ENCODE measurements at regions not wholly inside any gene's neighbourhood (a gene's known extent, or its start where the extent isn't known, plus 50 kb on each side); places are given as distances from the start of the nearest gene placed in this dataset.
"Not testable (repeated sequence)": the region's sequence is repeated elsewhere in the genome, so short reads cannot be mapped to it uniquely, and the experiment has no call there.

DNA sequence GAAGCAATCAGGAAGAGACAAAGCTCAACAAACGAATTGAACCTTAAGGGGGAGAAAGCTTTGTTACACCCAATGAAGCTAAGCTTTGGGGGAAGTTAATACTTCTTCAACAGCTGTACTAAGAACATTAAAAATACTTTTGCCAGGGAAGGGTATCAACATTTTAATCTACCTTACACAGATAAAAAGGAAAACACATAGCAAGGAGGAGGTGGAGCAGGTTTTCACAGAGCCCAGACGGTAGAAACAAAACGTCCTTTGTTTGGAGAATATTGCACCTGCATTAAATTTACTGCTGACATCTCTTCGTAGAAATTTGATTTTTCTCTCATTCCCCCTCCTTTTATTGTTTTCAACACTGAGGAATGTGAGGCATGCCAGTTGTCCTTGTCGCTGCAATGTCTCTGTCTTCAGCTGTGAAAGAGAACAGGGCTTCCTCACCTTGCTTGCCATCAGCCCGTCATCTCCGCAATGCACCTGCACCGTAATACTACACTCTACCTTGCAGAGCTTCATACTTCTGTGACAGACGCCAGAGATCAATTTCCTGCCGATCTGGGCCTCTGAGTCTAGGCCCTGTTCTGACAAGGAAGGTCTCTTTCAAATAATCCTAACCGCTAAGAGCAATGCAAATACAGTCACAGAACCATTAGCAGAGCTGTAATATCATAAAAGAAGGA lies 270.8 kb downstream of the SPRY2 start:
- no peak for DNase-seq

DNA sequence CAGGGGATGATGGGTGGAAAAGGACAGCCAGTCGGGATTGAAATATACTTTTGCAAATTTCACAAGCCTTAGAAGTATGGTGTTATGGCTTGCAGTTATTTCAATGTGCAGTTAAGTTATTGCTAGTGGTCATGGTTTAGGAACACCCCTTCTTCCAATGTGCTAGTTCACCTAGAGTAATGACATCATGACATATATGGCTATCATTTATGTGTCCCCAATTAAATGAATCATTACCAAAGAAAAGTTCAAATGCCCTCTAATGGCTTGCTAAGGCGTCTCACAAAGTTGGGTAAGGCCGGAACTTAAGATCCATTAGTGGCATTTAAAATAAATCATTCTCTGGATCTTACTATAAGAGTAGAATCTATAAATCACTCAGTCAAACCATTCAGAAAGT lies 271.6 kb downstream of the SPRY2 start:
- no peak for DNase-seq

DNA sequence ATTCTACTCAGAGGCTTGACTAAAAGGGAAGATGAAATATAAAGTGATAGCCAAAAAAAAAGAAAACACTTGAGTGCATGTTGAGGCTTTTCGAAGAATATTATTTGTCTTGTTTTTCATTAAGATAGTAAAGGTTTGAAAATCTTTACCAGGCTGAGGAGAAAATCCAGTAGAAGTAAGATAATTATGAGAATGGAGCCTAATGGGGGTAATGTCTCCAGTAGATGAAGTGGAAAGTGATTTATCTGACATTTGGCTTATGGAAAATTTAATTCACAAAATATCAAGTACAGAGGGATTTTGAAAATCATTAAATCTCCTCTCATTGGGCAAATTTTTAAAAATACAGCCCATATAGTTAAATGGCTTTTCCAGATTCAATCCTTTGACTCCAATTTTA lies 274.9 kb downstream of the SPRY2 start:
- DNase-seq, result no peak

DNA sequence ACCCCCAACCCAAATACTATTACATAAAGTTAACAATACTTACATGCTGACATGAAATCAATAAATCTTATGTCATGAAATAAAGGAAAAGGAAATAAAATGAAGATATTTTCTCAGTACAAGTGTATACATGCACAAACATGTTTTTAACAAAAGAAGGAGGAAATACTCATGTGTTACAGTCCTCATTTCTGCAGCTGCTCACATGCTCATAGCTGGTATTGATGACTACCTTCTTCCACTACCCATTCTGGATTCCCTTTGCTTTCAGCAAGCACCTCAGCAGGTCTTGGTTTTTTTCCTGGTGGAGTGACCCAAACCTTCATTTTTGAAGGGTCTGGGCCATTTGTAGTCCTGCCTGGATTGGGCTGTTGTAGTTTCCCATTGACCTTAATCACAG lies 278.5 kb downstream of the SPRY2 start:
- not testable (repeated sequence) for DNase-seq

DNA sequence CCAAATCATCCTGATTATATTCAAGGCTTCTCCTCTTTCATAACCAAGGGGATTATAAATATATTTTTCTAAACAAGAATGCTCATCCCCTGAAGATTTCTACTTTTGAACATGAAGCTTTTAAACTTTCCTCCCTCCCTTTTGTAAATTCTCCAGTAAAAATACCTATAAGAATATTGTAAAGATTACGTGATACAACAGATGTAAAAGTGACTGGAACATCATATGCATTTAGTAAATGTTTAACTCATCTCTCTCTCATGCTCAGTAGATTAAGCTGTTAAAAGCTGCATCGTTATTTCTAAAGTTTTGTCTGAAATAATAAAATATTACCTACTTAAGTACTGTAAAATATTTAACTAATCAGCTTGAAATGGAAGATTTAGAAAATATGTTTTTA lies 281.1 kb downstream of the SPRY2 start:
- no peak for DNase-seq

DNA sequence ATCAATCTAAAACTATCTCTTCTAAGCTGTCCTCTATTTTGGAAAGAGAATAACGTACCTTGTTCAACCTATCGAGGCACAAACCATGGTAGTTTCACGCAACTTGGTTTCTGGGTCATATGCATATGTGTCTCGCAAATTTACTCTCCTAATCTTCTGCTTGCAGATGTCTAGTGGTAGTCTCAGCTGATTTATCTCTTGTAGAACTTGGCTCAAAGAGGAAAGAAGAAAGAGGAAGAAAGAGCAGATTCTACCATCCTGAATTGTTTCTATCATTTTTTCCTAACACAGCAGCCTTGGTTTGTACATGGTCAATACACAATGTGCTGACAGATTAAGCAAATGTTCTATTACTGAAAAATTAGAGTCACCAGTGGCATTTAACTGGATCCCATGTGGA lies 282.3 kb downstream of the SPRY2 start:
- no peak for DNase-seq

DNA sequence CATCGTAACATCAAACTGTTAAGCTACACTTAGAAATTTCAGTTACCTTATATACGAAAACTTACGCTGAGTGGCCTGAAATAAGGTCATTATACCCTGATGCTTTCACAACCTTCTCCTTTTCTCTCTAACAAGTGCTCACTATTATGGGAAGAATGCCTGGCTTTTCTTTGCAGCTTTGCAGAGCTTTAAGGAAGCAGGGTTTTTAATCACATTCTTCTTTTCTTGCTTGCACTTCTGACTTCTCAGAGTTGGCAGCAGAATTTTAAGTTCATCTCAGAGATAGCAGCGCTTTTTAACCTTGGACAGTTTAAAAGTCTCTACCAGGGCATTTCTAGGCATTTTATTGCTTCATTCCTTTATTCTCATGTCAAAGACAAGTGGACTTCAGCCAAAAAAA lies 285.1 kb downstream of the SPRY2 start:
- no peak for DNase-seq

DNA sequence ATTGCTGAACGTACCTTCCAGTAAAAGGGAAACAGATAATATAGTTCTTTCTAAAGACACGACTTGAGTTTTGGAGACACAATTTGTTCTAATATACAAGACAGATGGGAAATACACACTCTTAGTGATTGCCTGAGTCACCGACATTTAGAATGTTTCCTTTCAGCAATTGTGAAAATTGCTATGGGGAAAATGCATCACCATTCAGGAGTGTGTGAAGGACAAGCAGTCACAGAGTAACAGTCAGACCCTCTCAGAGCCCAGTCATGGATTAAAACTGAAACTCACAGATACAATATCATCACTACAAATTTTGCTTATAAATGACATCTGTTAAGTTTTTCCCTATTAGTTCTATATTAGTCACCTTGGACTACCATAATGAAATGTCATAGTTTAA lies 286.1 kb downstream of the SPRY2 start:
- DNase-seq, result no peak

DNA sequence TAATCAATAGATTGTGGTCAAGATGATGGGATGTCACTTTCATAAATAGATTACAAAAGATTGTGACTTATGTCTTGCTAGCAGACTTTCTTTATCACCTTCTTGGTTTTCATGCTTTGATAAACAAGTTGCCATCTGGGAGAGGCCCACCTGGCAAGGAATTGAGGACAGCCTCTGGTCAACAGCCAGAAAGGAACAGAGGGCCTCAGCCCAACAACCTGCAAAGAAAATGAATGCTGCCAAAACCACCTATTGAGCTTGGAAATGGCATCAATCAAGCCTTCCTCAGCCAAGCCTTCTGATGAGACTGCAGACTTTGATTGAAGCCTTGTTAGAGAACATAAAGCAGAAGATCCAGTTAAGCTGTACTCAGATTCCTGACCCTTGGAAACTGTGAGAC lies 288.6 kb downstream of the SPRY2 start:
- no peak for DNase-seq

DNA sequence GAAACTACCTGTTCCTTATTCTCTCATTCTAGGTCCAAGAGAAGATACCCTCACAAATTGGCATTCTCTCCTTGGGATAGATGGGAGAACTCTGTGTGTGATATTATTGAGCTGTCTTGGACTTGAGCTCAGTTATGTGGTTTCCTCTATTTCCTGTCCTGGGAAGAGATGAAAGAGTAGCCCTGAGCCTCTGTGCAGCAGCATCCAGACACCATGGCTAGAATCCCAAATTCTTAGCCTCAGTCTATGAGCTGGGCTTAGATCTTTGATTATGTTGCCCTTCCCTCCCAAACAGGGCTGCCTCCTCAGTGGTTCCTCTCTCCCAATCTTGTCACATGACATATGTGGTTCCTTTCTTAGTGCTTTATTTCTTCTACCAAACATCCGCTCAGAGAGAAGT lies 290.7 kb downstream of the SPRY2 start:
- DNase-seq, result no peak

DNA sequence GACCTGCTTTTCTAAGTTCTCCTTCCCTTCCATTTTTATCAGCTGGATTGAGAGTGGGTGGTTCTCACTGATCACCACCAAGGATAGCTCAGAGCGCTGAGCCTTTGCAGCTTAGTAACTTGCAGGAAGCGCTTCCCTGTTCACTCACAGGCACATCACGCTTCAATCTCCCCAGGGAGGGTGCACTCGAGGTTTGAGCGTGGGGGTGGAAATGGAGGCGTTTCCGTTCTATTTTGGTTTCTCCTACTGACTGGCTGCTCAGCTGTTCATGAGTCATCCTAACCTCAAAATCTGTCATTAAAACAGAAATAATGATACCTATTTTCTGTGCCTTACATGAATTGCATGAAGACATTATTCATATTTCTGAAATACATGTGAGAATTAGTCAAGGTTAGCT lies 292.1 kb downstream of the SPRY2 start:
- DNase-seq, result peak; percentile 31

DNA sequence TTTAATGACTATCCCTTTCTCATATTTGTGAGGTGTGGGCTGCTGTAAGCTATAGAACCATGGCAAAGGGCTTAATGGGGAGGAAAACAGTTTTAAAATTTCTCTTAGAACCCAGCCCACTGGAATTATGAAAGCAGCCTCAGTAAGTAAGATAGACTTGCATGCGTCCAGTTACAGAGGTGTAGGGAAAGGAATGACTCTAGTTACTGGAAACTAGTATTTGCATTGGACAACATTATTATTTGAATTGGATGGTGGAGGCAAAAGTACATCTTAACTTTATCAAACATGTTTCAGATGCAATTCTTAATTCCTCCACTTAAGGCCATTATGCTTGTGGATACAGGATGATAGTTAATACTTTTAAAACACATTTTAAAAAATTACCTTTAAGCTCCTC lies 292.9 kb downstream of the SPRY2 start:
- DNase-seq, result no peak

DNA sequence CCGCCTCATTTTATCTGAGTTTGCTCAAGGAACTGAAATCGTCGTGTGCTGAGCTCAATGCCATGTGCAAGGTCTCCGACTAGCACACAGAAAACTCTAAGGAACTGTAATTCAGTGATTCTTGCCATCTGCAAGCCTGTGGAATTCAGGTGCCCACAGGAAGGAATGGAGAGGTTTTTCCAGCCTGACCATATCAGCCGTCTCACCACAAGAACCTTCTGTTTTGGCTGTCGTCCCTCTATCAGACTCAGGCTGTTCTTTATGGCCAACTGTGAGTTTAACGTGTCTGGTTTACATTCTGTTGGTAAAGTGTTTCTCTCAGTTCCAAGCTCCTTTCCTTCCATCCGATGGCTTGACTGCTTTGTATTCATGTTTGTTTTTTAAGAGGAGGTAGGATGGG lies 293.5 kb downstream of the SPRY2 start:
- no peak for DNase-seq

DNA sequence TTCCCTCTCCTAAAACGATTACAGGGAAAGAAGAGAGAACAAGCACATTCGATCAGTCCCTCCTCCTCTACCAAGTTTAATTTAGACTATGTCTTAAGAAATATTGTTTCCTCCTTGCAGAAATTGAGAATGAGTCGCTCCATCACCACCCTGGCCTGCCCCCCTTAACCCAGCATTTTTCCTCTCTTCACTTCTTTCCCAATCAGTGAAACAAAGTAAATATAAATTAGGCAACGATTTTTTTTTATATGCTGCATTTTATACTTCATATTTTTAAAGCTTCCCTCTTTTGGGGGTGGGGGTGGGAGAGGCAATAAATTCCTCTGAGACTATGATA lies 300.0 kb downstream of the SPRY2 start:
- DNase-seq, result no peak

DNA sequence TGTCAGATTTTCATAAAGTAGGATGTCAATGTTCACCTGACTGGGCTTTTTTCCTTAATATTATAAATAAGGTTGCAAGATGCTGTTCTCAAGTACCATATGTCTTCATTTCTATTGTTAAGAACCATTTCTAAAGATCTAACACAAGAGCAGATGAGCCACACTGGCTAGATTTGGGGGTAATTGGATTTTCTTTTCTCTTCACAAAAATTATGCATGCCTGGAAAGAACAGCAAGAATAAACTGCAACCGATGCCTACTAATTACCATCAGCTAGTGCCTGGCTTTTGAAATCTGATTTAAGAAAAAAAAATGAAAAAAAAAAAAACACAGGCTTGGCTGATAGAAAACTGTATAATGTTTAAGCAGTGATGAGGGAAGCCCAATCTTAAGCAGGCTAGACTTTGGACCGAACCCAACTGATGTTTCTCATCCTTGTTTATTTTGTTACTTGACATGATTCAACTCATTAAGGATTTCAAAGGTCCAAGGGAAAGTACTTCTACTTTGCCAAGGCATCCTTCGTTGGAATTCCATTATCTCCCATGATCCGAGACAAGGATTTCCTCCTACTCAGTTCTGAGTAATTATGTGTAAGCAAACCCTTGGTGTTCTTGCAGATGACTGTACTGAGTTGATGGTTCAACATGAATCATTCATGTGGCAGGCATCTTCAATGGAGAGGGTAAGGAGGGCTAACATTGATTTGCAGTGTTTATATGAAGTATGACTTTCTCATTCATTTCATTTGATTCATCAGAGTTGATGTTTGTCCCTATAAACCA lies 300.5 kb downstream of the SPRY2 start:
- no peak for DNase-seq

DNA sequence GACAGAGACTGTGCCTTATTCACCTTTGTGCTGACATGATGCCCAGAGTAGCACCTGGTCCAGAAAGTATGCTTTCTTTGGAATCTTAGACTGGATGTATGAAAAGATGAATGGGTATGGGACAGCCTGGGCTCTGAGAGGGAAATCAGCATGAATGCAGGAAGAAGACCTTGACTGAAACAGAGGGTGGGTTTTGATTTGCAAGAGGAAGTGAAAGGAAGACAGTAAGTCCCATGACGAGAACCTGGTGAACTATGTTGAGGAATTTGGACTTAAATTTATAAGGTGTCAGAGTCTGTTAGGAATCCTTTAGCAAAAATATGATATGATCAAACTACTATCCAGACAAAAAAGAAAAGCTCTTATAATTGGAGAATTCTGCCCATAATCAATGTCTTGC lies 301.9 kb downstream of the SPRY2 start:
- DNase-seq, result no peak

DNA sequence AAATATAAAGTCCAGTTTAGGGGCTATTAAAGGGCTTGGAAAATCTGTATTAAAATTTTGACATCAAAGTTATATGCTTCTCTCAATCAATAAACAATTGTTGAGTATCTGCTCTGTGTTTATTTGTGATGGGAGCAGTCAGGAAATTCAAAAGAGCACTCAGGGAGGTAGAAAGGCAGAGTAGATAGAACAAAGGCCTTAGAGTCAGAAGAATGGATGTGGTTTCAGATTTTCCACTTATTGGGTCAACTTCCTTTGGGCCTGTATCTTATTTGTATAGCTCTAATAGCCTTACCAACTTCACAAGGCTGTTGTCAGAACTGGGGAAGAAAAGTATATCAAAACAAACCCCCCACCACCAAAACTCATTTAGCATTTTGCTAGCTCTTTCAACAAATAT lies 302.6 kb downstream of the SPRY2 start:
- no peak for DNase-seq

DNA sequence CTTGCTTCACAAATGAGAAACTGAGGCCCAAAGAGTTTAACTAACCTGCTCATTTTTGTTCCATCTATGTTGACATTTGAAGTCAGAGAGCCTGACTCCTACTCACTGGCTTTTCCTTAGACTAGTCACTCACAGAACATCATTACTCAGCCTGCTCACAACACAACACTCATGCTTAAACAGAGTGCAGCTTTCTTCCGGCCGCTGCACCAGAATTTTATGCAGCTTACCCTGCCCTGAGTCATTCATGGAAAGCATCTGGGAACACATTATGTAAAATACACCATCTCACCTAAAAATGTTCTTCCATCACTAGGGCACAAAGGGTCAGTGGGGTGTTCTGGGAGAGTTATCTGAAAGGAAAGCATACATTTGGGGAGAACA lies 303.4 kb downstream of the SPRY2 start:
- no peak for DNase-seq

DNA sequence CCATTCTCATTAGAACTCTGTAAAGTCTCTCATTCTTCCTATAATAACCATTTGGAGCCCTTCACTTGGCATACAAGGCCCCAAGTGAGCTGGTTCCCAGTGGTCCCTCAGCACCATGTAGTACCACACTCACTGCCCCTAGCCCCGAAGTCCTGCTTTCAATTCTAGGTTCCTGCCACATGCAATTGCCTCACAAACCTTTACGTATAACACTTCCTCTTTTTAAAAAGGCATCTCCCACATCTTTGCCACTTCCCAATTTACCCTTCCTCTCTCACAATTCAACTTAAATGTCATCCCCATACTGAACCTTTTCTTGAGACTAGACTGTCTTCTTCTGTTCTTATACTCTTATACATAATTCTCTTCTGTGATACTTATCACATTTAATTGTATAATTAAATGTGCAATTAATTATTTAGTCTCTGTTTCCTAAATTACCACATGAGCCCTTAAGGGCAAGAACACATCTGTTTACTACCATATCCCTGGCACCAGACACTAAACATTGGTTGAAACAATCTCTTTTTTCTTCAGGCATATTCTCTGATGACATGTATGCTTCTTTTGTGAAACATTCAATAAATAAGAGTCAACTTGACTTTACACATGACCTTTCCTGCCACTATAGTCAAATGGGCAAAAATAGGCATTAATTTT lies 304.0 kb downstream of the SPRY2 start:
- no peak for DNase-seq

DNA sequence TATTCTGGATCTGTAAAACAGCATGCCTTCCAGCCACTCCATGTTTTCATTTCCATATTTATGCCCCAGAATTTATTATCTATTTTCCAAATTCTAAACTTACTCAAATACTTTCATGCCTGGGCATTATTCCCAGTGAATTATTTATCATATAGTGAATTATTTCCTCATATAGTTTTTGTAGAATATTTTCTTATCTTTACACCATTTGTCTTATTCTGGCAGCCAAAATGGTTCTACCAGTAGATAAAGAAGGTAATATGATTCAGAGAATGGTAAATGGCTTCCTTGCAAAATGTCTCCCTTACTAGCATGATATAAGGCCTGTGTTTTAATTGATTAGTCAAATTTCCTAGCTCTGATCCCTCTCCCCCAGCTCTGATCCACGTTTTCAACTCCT lies 305.8 kb downstream of the SPRY2 start:
- DNase-seq, result no peak

DNA sequence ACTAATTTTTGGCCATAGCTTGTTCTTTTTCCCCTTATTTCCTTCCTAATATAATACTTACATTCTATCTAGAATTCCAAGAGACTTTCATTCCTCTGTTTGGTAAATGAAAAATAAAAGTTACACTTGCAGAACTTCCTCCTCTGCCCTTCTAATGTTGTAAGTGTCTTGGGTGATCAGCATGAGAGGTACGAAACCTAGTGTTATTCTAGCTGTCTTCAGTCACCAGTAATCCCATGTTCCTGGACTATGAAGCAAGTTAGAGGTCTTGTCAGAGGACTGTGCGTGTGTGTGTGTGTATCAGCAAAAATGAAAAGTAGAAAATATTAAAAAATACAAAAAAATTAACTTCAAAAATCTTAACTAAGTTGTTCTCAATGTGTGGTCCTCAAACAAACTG lies 307.0 kb downstream of the SPRY2 start:
- no peak for DNase-seq

DNA sequence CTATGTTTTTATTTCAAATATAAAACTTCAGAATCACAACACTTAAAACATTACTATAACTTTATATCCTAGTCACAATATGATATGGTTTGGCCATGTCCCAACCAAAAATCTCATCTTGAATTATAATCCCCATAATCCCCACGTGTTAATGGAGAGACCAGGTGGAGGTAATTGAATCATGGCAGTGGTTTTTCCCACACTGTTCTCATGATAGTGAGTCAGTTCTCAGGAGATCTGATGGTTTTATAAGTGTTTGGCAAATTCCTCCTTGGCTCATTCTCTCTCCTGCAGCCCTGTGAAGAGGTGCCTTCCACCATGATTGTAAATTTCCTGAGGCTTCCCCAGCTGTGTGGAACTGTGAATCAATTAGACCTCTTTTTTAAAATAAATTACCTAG lies 307.6 kb downstream of the SPRY2 start:
- no peak for DNase-seq

DNA sequence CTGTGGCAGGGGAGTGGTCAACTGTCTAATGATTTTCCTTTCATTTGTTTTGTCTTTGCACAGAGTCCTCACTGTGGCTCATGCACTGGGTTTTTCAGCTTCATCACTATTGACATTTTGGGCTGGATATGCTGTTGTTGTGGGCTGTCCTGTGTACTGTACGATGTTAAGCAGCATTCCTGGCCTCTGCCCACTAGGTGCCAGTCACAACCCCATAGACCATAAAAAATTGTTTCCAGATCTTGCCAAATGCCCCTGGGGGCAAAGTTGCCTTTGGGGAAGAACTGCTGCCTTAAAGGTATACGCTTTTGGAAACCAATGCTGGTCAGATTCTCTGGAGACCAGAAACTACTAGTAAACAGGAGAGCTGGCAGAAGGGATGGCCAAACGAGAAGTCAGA lies 310.4 kb downstream of the SPRY2 start:
- no peak for DNase-seq

DNA sequence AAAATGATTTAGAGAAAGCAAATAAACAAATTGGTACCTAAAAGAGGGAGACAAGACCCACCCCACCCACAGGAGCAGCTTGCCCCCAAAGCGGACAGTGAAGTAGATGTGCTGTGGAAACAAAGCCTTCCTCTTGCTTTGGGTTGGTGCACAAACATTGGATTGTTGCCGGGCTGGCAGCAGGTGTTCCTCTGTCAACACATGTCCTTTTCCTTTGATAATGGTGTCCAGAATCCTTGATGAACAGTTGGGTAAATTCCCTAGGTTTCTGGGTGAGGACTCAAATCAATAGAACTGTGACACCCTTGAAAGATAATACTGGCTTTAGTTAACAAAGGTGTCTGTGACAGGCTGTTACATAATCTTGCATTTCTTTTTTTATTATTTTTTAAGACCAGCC lies 311.8 kb downstream of the SPRY2 start:
- DNase-seq, result no peak

DNA sequence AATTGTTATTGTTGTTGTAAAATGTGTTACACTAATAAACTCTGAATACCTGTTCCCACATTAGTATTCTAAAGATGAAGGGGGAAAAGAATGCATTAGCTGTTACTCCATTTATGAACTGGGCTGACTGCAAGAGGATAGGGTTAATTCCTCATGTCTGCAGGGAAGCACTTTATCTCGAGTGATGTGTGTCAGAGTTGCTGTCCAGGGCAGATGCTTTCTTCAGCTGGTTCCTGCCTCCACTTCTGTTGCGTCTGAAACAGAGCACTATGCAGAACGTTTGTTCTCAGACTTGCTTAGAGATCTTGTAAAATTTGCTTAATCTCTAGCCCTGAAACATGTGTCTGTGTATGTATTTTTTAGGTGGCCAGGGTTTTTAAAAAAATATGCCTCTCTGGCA lies 318.8 kb downstream of the SPRY2 start:
- no peak for DNase-seq

Data from stimulated activated naive CD4-positive, alpha-beta T cell treated with Interleukin-2 at 50 U/mL for 16 hours (primary cell).